H1 (cell line): ENCODE measurements at regions not wholly inside any gene's neighbourhood (a gene's known extent, or its start where the extent isn't known, plus 50 kb on each side); places are given as distances from the start of the nearest gene placed in this dataset.

Experiments used
- CTCF ChIA-PET: fragments of 300-600 bp; sonication (Branson Sonifier 250); formaldehyde crosslinking; loops from one replicate; lab custom pipeline; 2021; ENCODE audit not compliant: partially characterized antibody; lab: Charles Lee
- POLR2A ChIA-PET: fragments of 300-600 bp; sonication (Branson Sonifier 250); formaldehyde crosslinking; loops from one replicate; lab custom pipeline; 2021; ENCODE audit warnings: inconsistent platforms; ENCODE audit not compliant: partially characterized antibody; lab: Charles Lee
- DNase-seq, 2 experiments: peaks; one replicate each; pipeline versions ENCODE4 v3.0.0 to v3.0.0-alpha.2; 2010 to 2022; ENCODE audit warnings: low spot score in 2 of 2, low read depth in 1 of 2, mixed read lengths in 1 of 2
- FAIRE-seq: peaks from 2 replicates; lab custom pipeline; 2011; peaks lifted over from hg19 to GRCh38; lab: Jason Lieb, UNC
- H2AFZ ChIP-seq: 2 replicates; pipeline ENCODE4 v1.8.1; 2012; ENCODE audit warnings: low read length, inconsistent platforms
- H2AK5ac ChIP-seq: 2 replicates; pipeline ENCODE4 v1.6.1; 2013; ENCODE audit warnings: low read depth, low read length
- H2BK120ac ChIP-seq: replicated peaks from 2 replicates; pipeline ENCODE3; 2013; ENCODE audit warnings: low read depth, low read length, inconsistent platforms
- H2BK12ac ChIP-seq: 2 replicates; pipeline ENCODE4 v1.6.1; 2013; ENCODE audit warnings: low read depth, low read length
- H2BK15ac ChIP-seq: 2 replicates; pipeline ENCODE4 v1.6.1; 2013; ENCODE audit warnings: low read length
- H2BK20ac ChIP-seq: 2 replicates; pipeline ENCODE4 v1.6.1; 2013; ENCODE audit warnings: low read length
- H2BK5ac ChIP-seq: 2 replicates; pipeline ENCODE4 v1.6.1; 2013; ENCODE audit warnings: low read depth, low read length
- H3K14ac ChIP-seq: 2 replicates; pipeline ENCODE4 v1.6.1; 2013; ENCODE audit warnings: inconsistent platforms; ENCODE audit not compliant: insufficient read length
- H3K18ac ChIP-seq: 2 replicates; pipeline ENCODE4 v1.6.1; 2013; ENCODE audit warnings: low read length; ENCODE audit errors: extremely low read depth
- H3K23ac ChIP-seq: 2 replicates; pipeline ENCODE4 v1.6.1; 2013; ENCODE audit warnings: inconsistent platforms; ENCODE audit not compliant: insufficient read length
- H3K23me2 ChIP-seq: 2 replicates; pipeline ENCODE4 v1.6.1; 2013; ENCODE audit warnings: low read depth, low read length
- H3K27ac ChIP-seq: 2 replicates; pipeline ENCODE4 v1.6.1; 2011; ENCODE audit warnings: low read depth, low read length, inconsistent platforms
- H3K27me3 ChIP-seq, 4 experiments: replicated peaks in 1 of 4; 1 replicate in 1 of 4; 2 replicates in 3 of 4; pipeline versions ENCODE4 v1.6.1 to v1.8.1; 2011 to 2013; ENCODE audit warnings: low read length in 3 of 4, mild to moderate bottlenecking in 3 of 4, inconsistent platforms in 2 of 4, mixed read lengths in 2 of 4, moderate library complexity in 1 of 4; ENCODE audit not compliant: control insufficient read depth in 3 of 4, insufficient read depth in 3 of 4; ENCODE audit errors: extremely low read depth in 1 of 4
- H3K36me3 ChIP-seq, 4 experiments: 2 replicates each; pipeline versions ENCODE4 v1.6.1 to v1.8.1; 2011 to 2013; ENCODE audit warnings: mild to moderate bottlenecking in 4 of 4, low read length in 3 of 4, moderate library complexity in 2 of 4, control low read depth in 1 of 4, inconsistent platforms in 1 of 4; ENCODE audit not compliant: insufficient read depth in 4 of 4, control insufficient read depth in 2 of 4
- H3K4ac ChIP-seq: replicated peaks from 2 replicates; pipeline ENCODE3; 2013; ENCODE audit warnings: low read length, low read depth, mixed read lengths, inconsistent platforms; ENCODE audit not compliant: insufficient read length
- H3K4me1 ChIP-seq, 4 experiments: replicated peaks in 1 of 4; 1 replicate in 1 of 4; 2 replicates in 3 of 4; pipeline versions ENCODE4 v1.6.1 to v1.8.1; 2011 to 2013; ENCODE audit warnings: low read length in 3 of 4, inconsistent platforms in 2 of 4, mixed read lengths in 1 of 4; ENCODE audit not compliant: insufficient read depth in 4 of 4, control insufficient read depth in 3 of 4
- H3K4me2 ChIP-seq, 2 experiments: 2 replicates each; pipeline versions ENCODE4 v1.6.1 to v1.8.1; 2011 to 2013; ENCODE audit warnings: low read depth in 2 of 2, low read length in 2 of 2, control low read depth in 1 of 2, inconsistent platforms in 1 of 2, mild to moderate bottlenecking in 1 of 2; ENCODE audit not compliant: insufficient read depth in 1 of 2
- H3K4me3 ChIP-seq, 4 experiments: fragments of 200-600, 300-600 bp in 1 of 4; sonication (generic), shearing (Covaris generic), sonication (Bioruptor Twin) in 1 of 4; 2 replicates each; pipeline versions ENCODE4 v1.5.1 to v1.8.1; 2011 to 2016; ENCODE audit warnings: low read length in 4 of 4, low read depth in 3 of 4, control low read depth in 2 of 4, inconsistent platforms in 2 of 4, mild to moderate bottlenecking in 2 of 4, mixed read lengths in 1 of 4, moderate library complexity in 1 of 4; ENCODE audit not compliant: insufficient read depth in 2 of 4; ENCODE audit errors: extremely low read depth in 1 of 4
- H3K56ac ChIP-seq: replicated peaks from 2 replicates; pipeline ENCODE3; 2013; ENCODE audit warnings: low read depth, mild to moderate bottlenecking, mixed read lengths, low read length, inconsistent platforms; ENCODE audit not compliant: insufficient read length
- H3K79me1 ChIP-seq: 2 replicates; pipeline ENCODE4 v1.6.1; 2013; ENCODE audit warnings: low read depth, low read length, control low read depth
- H3K79me2 ChIP-seq, 2 experiments: 2 replicates each; pipeline versions ENCODE4 v1.6.1 to v1.8.1; 2012 to 2013; ENCODE audit warnings: low read length in 2 of 2, mild to moderate bottlenecking in 2 of 2, inconsistent platforms in 1 of 2; ENCODE audit not compliant: insufficient read depth in 2 of 2, control insufficient read depth in 1 of 2
- H3K9ac ChIP-seq, 4 experiments: replicated peaks in 1 of 4; 1 replicate in 1 of 4; 2 replicates in 3 of 4; pipeline versions ENCODE4 v1.6.1 to v1.8.1; 2011 to 2013; ENCODE audit warnings: low read depth in 3 of 4, low read length in 3 of 4, control low read depth in 2 of 4, mild to moderate bottlenecking in 2 of 4, moderate library complexity in 2 of 4, inconsistent platforms in 1 of 4; ENCODE audit errors: extremely low read depth in 1 of 4
- H3K9me3 ChIP-seq, 2 experiments: 2 replicates each; pipeline versions ENCODE4 v1.6.1 to v1.8.1; 2012 to 2013; ENCODE audit warnings: mild to moderate bottlenecking in 2 of 2, moderate library complexity in 2 of 2, control low read depth in 1 of 2, inconsistent platforms in 1 of 2, low read depth in 1 of 2, low read length in 1 of 2, mixed read lengths in 1 of 2; ENCODE audit not compliant: insufficient read depth in 2 of 2
- H4K20me1 ChIP-seq, 2 experiments: replicated peaks in 1 of 2; 2 replicates each; pipeline versions ENCODE3 to v1.8.1; 2011 to 2013; ENCODE audit warnings: inconsistent platforms in 2 of 2, low read length in 2 of 2, mild to moderate bottlenecking in 1 of 2; ENCODE audit not compliant: insufficient read depth in 2 of 2, control insufficient read depth in 1 of 2
- H4K5ac ChIP-seq: 2 replicates; pipeline ENCODE4 v1.6.1; 2013; ENCODE audit warnings: low read length, low read depth, mixed read lengths, inconsistent platforms; ENCODE audit not compliant: insufficient read length
- H4K8ac ChIP-seq: 2 replicates; pipeline ENCODE4 v1.8.0; 2013; ENCODE audit warnings: mild to moderate bottlenecking, moderate library complexity, low read length, inconsistent platforms; ENCODE audit not compliant: insufficient read depth; ENCODE audit errors: extremely low read depth
- H4K91ac ChIP-seq: replicated peaks from 2 replicates; pipeline ENCODE3; 2013; ENCODE audit warnings: low read length, mixed read lengths, inconsistent platforms; ENCODE audit not compliant: insufficient read length
- SIN3A ChIP-seq, 2 experiments: IDR thresholded peaks in 1 of 2; conservative IDR thresholded peaks in 1 of 2; 2 replicates each; pipeline ENCODE4 v1.6.1; 2011 to 2012; ENCODE audit warnings: low read length in 2 of 2, improper control_type of control experiment in 1 of 2, low read depth in 1 of 2, mild to moderate bottlenecking in 1 of 2
- TF ChIP-seq, protein P1 (sequence below), 3 experiments: IDR thresholded peaks; 1 replicate in 2 of 3; 2 replicates in 1 of 3; pipeline versions ENCODE4 v1.5.1 to v1.6.1; 2011; ENCODE audit warnings: low read length in 3 of 3, mild to moderate bottlenecking in 3 of 3, inconsistent platforms in 2 of 3, low read depth in 1 of 3, moderate library complexity in 1 of 3; ENCODE audit not compliant: insufficient read depth in 1 of 3; ENCODE audit errors: control extremely low read depth in 1 of 3

DNA sequence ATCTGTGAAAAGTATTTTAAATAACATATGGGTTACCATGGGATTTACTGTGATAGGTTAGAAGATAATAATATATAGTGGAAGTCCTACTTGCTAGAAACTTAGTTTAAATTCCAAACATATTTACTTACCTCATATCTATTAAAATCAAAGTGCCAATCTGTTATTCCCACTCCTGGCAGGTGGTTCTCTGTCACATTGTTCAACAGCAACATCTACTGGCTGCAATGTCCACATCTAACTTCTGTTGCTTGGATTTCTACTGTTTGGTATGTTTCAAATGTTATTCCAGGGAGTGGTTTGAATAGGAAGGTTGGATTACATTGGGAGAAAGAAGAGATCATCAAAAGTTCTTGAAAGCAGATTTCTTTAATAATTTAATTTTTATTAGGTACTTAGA is 122.5 kb upstream of the NCAM2 start:
- H2BK120ac ChIP-seq = no peak overlapping the region
- H2BK15ac ChIP-seq = no peak overlapping the region
- CTCF ChIA-PET = interaction anchor here (2.0 kb wide), 1 partner anchor 136 kb away, joined by 7 read pairs; no protein-coding TSS in a partner anchor
- no peaks in the 10 kb centered on the region for H3K4me1 ChIP-seq
- no peak overlapping the region for H3K56ac ChIP-seq
- no peaks in the 10 kb centered on the region for H3K9me3 ChIP-seq
- no peaks in the 10 kb centered on the region for H3K79me1 ChIP-seq
- no peak overlapping the region for H3K4me2 ChIP-seq
- H4K8ac ChIP-seq = no peak overlapping the region
- no peaks in the 10 kb centered on the region for H4K20me1 ChIP-seq
- no peak for DNase-seq
- H4K5ac ChIP-seq = no peak overlapping the region
- H3K27ac ChIP-seq = no peak overlapping the region
- no peak overlapping the region for H3K14ac ChIP-seq
- no peak overlapping the region for H2AK5ac ChIP-seq
- no peaks in the 10 kb centered on the region for H3K23me2 ChIP-seq
- H3K27me3 ChIP-seq = no peaks in the 10 kb centered on the region
- no peak overlapping the region for H2BK20ac ChIP-seq
- H3K36me3 ChIP-seq = no peaks in the 10 kb centered on the region
- no peak overlapping the region for H3K18ac ChIP-seq
- peak; percentile 62 for FAIRE-seq
- POLR2A ChIA-PET = no interaction called here
- no peak overlapping the region for H2BK12ac ChIP-seq
- H3K79me2 ChIP-seq = no peaks in the 10 kb centered on the region
- no peak overlapping the region for H3K4me3 ChIP-seq
- no peak overlapping the region for H2AFZ ChIP-seq
- no peak overlapping the region for H3K9ac ChIP-seq
- H2BK5ac ChIP-seq = no peak overlapping the region
- H3K4ac ChIP-seq = no peak overlapping the region
- no peak overlapping the region for H3K23ac ChIP-seq
- H4K91ac ChIP-seq = no peak overlapping the region
- TF ChIP-seq, protein P1, sequence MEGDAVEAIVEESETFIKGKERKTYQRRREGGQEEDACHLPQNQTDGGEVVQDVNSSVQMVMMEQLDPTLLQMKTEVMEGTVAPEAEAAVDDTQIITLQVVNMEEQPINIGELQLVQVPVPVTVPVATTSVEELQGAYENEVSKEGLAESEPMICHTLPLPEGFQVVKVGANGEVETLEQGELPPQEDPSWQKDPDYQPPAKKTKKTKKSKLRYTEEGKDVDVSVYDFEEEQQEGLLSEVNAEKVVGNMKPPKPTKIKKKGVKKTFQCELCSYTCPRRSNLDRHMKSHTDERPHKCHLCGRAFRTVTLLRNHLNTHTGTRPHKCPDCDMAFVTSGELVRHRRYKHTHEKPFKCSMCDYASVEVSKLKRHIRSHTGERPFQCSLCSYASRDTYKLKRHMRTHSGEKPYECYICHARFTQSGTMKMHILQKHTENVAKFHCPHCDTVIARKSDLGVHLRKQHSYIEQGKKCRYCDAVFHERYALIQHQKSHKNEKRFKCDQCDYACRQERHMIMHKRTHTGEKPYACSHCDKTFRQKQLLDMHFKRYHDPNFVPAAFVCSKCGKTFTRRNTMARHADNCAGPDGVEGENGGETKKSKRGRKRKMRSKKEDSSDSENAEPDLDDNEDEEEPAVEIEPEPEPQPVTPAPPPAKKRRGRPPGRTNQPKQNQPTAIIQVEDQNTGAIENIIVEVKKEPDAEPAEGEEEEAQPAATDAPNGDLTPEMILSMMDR (IDR thresholded peaks at IDR 0.05; ENCODE audit: control extremely low read depth in 1 of 3, insufficient read depth in 1 of 3, low read depth in 1 of 3, low read length in 3 of 3) = peak in 2 of 3 experiments; percentile 36 to 37; a peak in 2 of 4 replicates
- TF ChIP-seq SIN3A (conservative IDR thresholded peaks at IDR 0.05 in 1 of 2, IDR thresholded peaks at IDR 0.05 in 1 of 2; ENCODE audit: low read depth in 1 of 2, low read length in 2 of 2) = no peak
